ENCODE measurements at regions not wholly inside any gene's neighbourhood (a gene's known extent, or its start where the extent isn't known, plus 50 kb on each side); places are given as distances from the start of the nearest gene placed in this dataset.

DNA sequence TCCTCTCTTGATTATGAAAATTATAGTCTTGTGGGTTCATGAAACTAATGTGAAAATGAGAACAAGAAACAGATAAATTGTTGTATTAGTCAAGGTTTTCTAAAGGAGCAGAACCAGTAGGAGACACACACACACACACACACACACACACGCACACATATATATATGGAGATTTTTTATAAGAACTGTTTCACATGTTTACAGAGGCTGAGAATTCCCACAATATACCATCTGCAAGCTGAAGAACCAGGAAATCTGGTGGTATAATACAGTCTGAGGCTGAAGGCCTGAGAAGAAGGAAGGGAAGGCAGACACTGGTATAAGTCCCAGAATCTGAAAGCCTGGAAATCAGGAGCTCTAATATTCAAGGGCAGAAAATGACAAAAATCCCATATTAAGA is 70.9 kb upstream of the RGS18 start:
- TF ChIP-seq, protein P1, sequence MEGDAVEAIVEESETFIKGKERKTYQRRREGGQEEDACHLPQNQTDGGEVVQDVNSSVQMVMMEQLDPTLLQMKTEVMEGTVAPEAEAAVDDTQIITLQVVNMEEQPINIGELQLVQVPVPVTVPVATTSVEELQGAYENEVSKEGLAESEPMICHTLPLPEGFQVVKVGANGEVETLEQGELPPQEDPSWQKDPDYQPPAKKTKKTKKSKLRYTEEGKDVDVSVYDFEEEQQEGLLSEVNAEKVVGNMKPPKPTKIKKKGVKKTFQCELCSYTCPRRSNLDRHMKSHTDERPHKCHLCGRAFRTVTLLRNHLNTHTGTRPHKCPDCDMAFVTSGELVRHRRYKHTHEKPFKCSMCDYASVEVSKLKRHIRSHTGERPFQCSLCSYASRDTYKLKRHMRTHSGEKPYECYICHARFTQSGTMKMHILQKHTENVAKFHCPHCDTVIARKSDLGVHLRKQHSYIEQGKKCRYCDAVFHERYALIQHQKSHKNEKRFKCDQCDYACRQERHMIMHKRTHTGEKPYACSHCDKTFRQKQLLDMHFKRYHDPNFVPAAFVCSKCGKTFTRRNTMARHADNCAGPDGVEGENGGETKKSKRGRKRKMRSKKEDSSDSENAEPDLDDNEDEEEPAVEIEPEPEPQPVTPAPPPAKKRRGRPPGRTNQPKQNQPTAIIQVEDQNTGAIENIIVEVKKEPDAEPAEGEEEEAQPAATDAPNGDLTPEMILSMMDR (IDR thresholded peaks at IDR 0.05; ENCODE audit: low read depth, low read length), result no peak
- TF ChIP-seq POLR2A (IDR thresholded peaks at IDR 0.05; ENCODE audit: extremely low read depth, insufficient read length) (no peak), MYC (IDR thresholded peaks at IDR 0.05; ENCODE audit: low read depth, low read length) (no peak)
- TF ChIP-seq, protein P2, sequence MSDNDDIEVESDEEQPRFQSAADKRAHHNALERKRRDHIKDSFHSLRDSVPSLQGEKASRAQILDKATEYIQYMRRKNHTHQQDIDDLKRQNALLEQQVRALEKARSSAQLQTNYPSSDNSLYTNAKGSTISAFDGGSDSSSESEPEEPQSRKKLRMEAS (IDR thresholded peaks at IDR 0.05; ENCODE audit: low read depth, low read length), result no peak

Measured in NB4 (cell line).